NCI-H524 treated with DMSO at 0.1 percent for 48 hours (cell line): ENCODE measurements at regions not wholly inside any gene's neighbourhood (a gene's known extent, or its start where the extent isn't known, plus 50 kb on each side); places are given as distances from the start of the nearest gene placed in this dataset.
"Not testable (repeated sequence)": the region's sequence is repeated elsewhere in the genome, so short reads cannot be mapped to it uniquely, and the experiment has no call there.

Experiments used
- DNase-seq: peaks from one replicate; lab custom pipeline; 2025; lab: John Stamatoyannopoulos, UW

DNA sequence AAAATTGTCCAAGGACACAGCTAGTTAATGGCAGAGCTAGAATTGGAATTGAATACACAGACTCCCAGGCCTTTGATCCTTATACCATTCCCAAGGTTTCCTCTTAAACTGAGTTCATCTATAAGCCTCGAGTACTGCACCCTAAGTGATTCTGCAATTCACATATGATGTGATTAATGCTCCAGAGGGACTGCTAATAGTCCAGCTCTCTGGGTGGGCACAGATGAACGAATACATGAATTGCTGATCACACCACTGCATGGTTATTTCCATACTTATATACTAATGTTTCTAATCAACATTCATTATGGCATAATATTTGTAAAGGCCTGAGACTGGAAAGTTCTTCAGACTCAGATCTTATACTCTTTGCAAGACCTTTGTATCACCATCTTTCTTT lies 101.8 kb downstream of the NUFIP1 start:
- no peak for DNase-seq

- DNase-seq, result no peak
These were observed 105.1 kb downstream of the NUFIP1 start for GRCh38 chr13:44884076-44884729.

DNA sequence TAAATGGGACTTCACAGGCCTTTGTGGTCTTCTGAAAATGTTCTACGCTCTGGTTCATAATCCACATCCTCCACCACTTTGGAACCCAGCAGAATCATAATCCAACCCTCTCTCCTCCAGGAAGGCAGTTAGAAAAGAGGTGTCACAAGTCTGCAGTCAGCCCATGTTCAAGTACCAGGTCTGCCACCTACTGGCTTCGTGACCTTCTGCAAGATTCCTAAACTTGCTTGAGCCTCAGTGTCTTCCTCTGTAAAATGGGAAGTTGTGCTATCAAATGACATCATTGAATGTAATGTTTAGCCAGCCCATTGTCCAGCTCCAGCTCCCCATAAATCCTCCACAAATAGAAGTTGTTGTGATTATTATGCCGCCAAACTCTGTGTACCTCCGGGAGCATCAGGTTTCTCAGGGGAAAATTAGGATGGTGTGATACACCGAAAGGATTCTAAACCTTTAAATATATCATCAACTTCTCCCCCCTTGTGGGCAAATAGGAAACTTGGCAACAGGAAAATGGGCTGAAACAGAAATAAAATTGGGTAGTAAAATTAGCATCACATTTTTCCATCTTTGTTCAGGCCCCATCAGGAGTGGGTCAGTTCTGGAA lies 109.7 kb downstream of the NUFIP1 start:
- DNase-seq, result no peak

DNA sequence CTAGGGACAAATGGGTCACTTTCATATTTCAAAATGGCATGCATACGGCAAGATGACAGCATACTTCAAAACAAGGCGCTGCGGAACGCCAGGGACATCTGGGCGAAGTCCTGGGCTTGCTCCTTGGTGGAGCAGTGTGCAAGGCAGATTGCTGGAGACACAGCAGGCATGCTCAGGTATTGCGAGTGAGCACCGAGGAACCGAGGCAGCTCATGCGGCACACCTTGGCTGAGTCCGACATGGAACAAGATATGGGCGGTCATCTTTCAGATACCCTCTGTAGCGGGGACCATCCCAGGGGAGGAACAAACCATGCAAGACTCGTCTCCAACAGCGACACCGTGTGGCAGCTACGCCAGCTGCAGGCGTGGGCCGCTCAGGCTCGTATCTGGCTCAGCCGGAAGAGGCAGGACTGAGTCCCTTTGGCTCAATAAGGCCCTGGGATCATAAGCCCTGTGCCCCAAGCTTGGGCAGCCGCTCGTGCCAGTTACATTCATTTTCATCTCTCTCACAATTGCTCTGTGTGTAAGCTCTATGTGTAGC lies 112.4 kb downstream of the NUFIP1 start:
- no peak for DNase-seq

GRCh38 chr13:44874886-44875630 lies 114.2 kb downstream of the NUFIP1 start:
- no peak for DNase-seq

- no peak for DNase-seq
These were observed 115.1 kb downstream of the NUFIP1 start for GRCh38 chr13:44874176-44874575.

DNA sequence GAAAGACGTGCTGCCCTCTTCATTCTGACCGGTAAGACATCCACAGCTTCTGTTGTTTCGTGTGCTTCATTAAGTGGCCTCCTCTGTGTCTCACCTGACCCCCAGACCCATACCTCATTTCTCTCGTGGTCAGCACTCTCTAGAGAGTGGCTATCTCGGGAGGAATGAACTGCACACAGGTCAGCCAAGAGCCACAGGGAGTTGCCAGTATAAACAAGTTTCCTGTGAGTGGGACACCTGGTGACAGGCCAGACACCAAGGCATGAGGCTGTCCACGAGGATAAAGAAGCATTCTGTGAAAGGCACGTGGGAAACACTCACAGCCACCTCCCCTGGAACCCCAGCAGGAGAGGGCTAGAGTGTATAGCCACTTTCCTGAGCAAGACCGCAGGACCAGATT lies 115.8 kb downstream of the NUFIP1 start:
- no peak for DNase-seq

DNA sequence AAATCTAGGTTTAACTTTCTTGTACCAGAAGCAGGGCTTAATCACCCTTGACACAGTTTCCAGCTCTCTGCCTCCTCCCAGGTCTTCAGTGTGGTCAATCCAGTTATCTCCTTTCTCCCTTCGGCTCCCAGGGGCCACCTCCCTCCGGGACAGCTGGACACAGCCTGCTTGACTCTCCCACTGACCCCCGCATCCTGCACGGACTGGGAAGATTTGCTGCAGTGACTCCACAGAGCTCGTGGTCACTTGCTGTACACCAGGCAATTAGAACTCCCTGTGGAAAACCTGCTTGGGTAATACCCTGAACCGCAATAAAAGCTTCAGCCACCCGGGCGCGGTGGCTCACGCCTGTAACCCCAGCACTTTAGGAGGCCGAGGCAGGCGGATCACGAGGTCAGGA lies 116.5 kb downstream of the NUFIP1 start:
- no peak for DNase-seq

DNA sequence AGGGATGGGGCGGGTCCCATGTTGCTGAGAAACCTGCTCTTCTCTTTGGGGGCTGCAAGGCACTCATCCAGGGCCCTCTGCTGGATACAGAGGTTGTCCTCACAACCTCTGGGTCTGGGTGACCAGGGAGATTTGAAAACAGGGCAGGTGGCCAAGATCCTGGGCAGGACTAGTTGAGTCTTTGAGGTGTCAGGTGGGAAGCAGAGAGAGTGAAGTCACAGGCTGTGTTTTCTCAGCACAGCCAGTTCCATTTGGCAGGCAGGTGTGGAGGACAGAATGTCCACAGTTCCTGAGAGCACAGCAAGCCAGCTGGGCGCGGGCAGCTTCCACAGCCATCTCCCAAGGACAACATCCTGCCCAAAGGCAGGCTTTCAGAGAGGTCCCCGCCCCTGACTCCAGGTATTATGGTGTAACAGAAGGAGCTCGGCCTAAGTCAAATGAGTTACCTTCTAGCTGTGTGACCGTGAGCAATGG lies 118.8 kb downstream of the NUFIP1 start:
- DNase-seq, result no peak

GRCh38 chr13:44869167-44869566 lies 120.1 kb downstream of the NUFIP1 start:
- DNase-seq, result no peak

DNA sequence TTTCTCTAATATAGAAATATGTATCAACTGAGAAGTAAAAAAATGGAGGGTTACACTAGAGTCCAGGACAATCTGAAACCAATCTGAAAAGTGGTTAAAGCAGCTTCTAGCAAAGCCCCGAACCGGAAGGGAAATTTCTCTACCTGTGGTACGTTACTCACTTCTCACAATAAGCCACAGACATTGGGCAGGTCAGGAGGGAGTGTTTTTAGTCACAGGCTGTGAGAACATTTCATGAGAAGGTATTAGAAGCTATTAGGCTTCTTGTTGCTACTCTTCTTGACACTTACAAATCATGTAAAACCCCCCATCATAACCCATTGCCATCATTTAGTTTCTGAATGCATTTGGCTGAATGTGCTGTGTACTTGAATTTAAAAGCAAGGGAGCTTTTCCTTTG lies 120.9 kb downstream of the NUFIP1 start:
- no peak for DNase-seq

DNA sequence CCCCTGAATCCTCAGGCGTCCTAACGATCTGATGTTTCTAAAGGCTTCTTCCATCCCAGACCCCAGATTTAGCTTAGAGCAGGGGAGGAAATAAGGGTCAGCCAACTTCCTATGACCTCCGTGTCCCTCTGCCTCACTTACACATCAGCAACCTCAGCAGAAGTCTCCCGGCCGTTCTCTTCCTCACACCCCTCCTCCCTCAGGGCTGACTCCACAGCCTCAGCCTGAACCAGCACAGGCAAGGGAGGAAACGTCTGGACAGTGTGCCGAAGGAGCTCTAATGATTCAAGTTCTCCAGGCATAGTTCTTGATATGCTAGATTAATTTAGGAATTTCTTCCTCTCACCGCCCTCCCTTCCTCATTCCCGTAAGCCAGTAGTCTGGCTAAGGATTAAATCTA lies 121.4 kb downstream of the NUFIP1 start:
- no peak for DNase-seq

GRCh38 chr13:44866411-44866911 lies 122.8 kb downstream of the NUFIP1 start:
- DNase-seq, result no peak

GRCh38 chr13:44865722-44866410 lies 123.4 kb downstream of the NUFIP1 start:
- no peak for DNase-seq

DNA sequence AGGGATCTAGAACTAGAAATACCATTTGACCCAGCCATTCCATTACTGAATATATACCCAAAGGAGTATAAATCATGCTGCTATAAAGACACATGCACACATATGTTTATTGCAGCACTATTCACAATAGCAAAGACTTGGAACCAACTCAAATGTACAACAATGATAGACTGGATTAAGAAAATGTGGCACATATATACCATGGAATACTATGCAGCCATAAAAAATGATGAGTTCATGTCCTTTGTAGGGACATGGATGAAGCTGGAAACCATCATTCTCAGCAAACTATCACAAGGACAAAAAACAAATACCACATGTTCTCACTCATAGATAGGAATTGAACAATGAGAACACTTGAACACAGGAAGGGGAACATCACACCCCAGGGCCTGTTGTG lies 125.6 kb downstream of the NUFIP1 start:
- DNase-seq, result not testable (repeated sequence)

DNA sequence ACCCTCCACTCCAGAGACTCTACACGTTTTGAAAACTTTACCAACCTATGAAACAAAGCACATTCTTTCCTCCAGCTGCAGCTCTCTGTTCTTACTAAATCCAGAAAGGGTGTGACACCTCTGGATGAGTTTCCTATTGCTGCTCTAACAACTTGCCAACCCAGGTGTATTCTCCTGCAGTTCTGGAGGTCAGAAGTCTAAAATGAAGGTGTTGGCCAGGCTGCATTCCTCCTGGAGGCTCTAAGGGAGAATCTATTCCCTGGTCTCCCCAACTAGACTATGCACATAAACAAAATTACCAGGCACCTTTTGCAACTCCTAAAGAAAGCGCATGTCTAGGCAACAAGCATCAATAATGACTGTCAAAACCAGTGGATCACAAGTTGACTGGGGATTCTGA lies 128.8 kb downstream of the NUFIP1 start:
- DNase-seq, result no peak

DNA sequence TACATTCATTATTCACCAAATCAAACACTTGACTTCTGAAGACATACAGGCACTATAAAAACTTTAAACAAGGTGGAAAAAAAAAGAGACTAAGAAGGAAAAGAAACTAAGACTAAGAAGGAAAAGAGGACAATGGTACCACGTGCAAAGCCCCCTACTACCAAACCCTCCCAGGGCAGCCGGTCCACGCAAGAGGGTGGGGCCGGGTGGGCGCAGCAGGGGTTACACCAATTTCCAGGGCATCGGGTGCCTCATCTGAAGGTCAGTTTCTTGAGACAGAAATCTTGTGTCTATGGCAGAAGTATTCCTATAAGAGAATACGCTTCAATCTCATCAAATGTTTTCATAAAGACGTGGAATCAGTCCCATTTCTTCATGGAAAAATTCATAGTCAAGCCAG lies 131.5 kb downstream of the NUFIP1 start:
- DNase-seq, result no peak

DNA sequence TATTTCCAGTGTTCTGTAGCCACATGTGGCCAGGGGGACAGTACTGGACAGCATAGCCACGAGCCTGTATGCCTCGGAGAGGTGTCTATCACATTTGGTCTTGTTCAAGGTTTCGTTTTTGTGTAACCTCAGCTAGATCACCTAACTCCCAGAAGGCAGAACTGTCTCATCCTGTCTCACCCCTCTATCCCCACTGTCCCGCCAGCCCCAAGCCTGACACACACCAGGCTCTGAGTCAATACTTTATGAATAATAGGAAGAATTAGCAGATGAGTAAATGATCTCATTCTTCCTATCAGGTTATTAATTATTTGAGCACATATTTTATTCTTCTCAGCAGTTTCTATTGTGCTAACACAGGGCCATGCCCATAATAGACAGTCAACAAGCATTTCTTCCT lies 132.2 kb downstream of the NUFIP1 start:
- DNase-seq, result no peak

- DNase-seq, result no peak
These were observed 133.4 kb downstream of the NUFIP1 start for GRCh38 chr13:44855860-44856259.

- DNase-seq, result peak; percentile 30
These were observed 134.8 kb downstream of the NUFIP1 start for GRCh38 chr13:44854313-44855060.

GRCh38 chr13:44853641-44854040 lies 135.6 kb downstream of the NUFIP1 start:
- DNase-seq, result no peak
